ENCODE measurements at regions not wholly inside any gene's neighbourhood (a gene's known extent, or its start where the extent isn't known, plus 50 kb on each side); places are given as distances from the start of the nearest gene placed in this dataset.

DNA sequence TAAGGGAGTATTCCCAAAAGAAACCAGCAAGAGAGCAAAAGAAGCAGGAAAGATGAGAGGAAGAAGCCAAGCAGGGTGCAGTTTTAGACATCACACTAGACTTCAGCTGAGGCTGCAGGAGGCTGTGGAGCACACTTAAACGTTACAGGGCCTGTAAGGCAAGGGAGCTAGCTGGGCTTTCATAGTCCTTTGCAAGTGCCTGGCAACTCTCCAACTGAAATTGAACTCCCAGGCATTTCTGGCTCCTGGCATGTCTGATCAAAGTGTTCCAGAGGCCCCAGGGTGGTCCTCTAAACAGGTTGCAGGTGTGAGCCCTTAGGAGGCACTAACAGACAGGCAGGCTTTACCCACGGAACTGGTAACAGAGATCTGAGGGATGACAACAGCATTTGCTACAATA, 750.2 kb downstream of the XPNPEP1 start:
- H3K36me3 ChIP-seq (ENCODE audit: insufficient read depth, low read length) = no peaks in the 10 kb centered on the region
- CTCF ChIA-PET (ENCODE audit: unreplicated experiment) = no interaction called here
- intact Hi-C loops (cut with micrococcal nuclease; ENCODE audit: unreplicated experiment) = no loop called here
- H3K9me3 ChIP-seq (ENCODE audit: low read length) = no peaks in the 10 kb centered on the region
- POLR2A ChIA-PET = no interaction called here
- DNase-seq (ENCODE audit: low spot score) = no peak
- no peak overlapping the region for H2AFZ ChIP-seq (ENCODE audit: low read length)
- BruUV-seq (replicated peaks) = no TSS peak
- no peak overlapping the region for H3K4me2 ChIP-seq (ENCODE audit: low read length)
- no peaks in the 10 kb centered on the region for H3K79me2 ChIP-seq (ENCODE audit: insufficient read depth, low read depth, low read length)
- TF ChIP-seq, protein P1, sequence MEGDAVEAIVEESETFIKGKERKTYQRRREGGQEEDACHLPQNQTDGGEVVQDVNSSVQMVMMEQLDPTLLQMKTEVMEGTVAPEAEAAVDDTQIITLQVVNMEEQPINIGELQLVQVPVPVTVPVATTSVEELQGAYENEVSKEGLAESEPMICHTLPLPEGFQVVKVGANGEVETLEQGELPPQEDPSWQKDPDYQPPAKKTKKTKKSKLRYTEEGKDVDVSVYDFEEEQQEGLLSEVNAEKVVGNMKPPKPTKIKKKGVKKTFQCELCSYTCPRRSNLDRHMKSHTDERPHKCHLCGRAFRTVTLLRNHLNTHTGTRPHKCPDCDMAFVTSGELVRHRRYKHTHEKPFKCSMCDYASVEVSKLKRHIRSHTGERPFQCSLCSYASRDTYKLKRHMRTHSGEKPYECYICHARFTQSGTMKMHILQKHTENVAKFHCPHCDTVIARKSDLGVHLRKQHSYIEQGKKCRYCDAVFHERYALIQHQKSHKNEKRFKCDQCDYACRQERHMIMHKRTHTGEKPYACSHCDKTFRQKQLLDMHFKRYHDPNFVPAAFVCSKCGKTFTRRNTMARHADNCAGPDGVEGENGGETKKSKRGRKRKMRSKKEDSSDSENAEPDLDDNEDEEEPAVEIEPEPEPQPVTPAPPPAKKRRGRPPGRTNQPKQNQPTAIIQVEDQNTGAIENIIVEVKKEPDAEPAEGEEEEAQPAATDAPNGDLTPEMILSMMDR (conservative IDR thresholded peaks at IDR 0.05; ENCODE audit: low read length) = no peak
- no peak for TF ChIP-seq EZH2phosphoT487 (IDR thresholded peaks at IDR 0.05; ENCODE audit: borderline replicate concordance, low read depth, low read length)
- no peaks in the 10 kb centered on the region for H3K9me2 ChIP-seq (ENCODE audit: insufficient read depth, low read length)
- no peak overlapping the region for H3K27ac ChIP-seq (ENCODE audit: low read depth, low read length, poor library complexity, severe bottlenecking)
- no peaks in the 10 kb centered on the region for H3K4me1 ChIP-seq (ENCODE audit: insufficient read depth, low read length, poor library complexity, severe bottlenecking)
- H3K4me3 ChIP-seq (ENCODE audit: low read depth, low read length, poor library complexity, severe bottlenecking) = no peak overlapping the region
- H4K20me1 ChIP-seq (ENCODE audit: insufficient read depth, low read length) = no peaks in the 10 kb centered on the region

DNA sequence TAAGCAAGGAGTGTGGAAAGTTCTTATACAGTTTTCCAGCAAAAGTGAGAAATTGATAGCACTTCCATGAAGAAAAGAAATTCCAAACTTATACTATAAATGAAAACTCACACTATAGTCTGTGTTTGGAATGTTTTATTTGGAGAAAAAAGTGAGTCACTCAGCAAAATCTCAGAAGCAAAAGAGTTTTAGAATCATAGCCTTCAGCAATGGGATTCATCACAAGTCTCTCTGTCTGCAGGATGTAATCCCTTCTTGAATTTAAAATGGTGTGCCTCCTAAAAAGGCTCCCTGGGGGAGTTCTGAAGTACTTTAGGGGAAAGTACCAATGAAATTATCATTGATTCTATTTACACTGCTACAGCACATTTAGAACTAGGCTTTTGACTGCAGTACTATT, 756.4 kb downstream of the XPNPEP1 start:
- ChIA-PET POLR2A (no interaction called here), CTCF (ENCODE audit: unreplicated experiment) (no interaction called here)
- Histone ChIP-seq H3K27ac (ENCODE audit: low read depth, low read length, poor library complexity, severe bottlenecking) (no peak overlapping the region), H2AFZ (ENCODE audit: low read length) (no peak overlapping the region), H3K4me3 (ENCODE audit: low read depth, low read length, poor library complexity, severe bottlenecking) (no peak overlapping the region), H3K4me1 (ENCODE audit: insufficient read depth, low read length, poor library complexity, severe bottlenecking) (no peaks in the 10 kb centered on the region), H3K79me2 (ENCODE audit: insufficient read depth, low read depth, low read length) (no peaks in the 10 kb centered on the region), H3K9me2 (ENCODE audit: insufficient read depth, low read length) (no peaks in the 10 kb centered on the region), H3K36me3 (ENCODE audit: insufficient read depth, low read length) (no peaks in the 10 kb centered on the region), H3K9me3 (ENCODE audit: low read length) (no peaks in the 10 kb centered on the region), H4K20me1 (ENCODE audit: insufficient read depth, low read length) (no peaks in the 10 kb centered on the region), H3K4me2 (ENCODE audit: low read length) (no peak overlapping the region)
- BruUV-seq (replicated peaks) = no TSS peak
- intact Hi-C loops (cut with micrococcal nuclease; ENCODE audit: unreplicated experiment) = no loop called here
- no peak for DNase-seq (ENCODE audit: low spot score)
- TF ChIP-seq, protein P1 (conservative IDR thresholded peaks at IDR 0.05; ENCODE audit: low read length) = no peak
- TF ChIP-seq EZH2phosphoT487 (IDR thresholded peaks at IDR 0.05; ENCODE audit: borderline replicate concordance, low read depth, low read length) = no peak

DNA sequence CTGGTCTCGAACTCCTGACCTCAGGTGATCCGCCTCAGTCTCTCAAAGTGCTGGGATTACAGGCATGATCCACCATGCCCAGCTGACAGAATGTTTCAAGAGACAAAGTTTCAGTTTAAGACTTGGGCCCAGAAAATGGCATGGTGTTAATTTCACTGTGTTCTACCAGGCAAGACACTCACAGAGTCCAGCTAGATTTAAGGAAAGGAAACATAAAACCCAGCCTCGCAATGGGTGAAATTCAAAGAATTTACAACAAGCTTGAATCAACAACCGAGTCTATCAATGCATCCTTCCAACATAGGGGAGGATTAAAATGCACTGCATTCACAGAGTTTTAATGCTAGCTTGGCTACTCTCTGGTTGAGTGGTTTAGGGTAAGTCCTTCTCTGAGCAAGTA, 764.0 kb downstream of the XPNPEP1 start:
- BruUV-seq (replicated peaks) = no TSS peak
- no peak overlapping the region for H3K4me2 ChIP-seq (ENCODE audit: low read length)
- H3K4me3 ChIP-seq (ENCODE audit: low read depth, low read length, poor library complexity, severe bottlenecking) = no peak overlapping the region
- H2AFZ ChIP-seq (ENCODE audit: low read length) = no peak overlapping the region
- ChIA-PET POLR2A (no interaction called here), CTCF (ENCODE audit: unreplicated experiment) (no interaction called here)
- H3K4me1 ChIP-seq (ENCODE audit: insufficient read depth, low read length, poor library complexity, severe bottlenecking) = no peaks in the 10 kb centered on the region
- H3K27ac ChIP-seq (ENCODE audit: low read depth, low read length, poor library complexity, severe bottlenecking) = no peak overlapping the region
- no peak for DNase-seq (ENCODE audit: low spot score)
- no peaks in the 10 kb centered on the region for H4K20me1 ChIP-seq (ENCODE audit: insufficient read depth, low read length)
- no peaks in the 10 kb centered on the region for H3K9me3 ChIP-seq (ENCODE audit: low read length)
- no peaks in the 10 kb centered on the region for H3K9me2 ChIP-seq (ENCODE audit: insufficient read depth, low read length)
- intact Hi-C loops (cut with micrococcal nuclease; ENCODE audit: unreplicated experiment) = no loop called here
- TF ChIP-seq, protein P1 (conservative IDR thresholded peaks at IDR 0.05; ENCODE audit: low read length) = no peak
- TF ChIP-seq EZH2phosphoT487 (IDR thresholded peaks at IDR 0.05; ENCODE audit: borderline replicate concordance, low read depth, low read length) = no peak
- H3K79me2 ChIP-seq (ENCODE audit: insufficient read depth, low read depth, low read length) = no peaks in the 10 kb centered on the region
- H3K36me3 ChIP-seq (ENCODE audit: insufficient read depth, low read length) = no peaks in the 10 kb centered on the region

All from OCI-LY7 (cell line).